ENCODE measurements at regions not wholly inside any gene's neighbourhood (a gene's known extent, or its start where the extent isn't known, plus 50 kb on each side); places are given as distances from the start of the nearest gene placed in this dataset.

DNA sequence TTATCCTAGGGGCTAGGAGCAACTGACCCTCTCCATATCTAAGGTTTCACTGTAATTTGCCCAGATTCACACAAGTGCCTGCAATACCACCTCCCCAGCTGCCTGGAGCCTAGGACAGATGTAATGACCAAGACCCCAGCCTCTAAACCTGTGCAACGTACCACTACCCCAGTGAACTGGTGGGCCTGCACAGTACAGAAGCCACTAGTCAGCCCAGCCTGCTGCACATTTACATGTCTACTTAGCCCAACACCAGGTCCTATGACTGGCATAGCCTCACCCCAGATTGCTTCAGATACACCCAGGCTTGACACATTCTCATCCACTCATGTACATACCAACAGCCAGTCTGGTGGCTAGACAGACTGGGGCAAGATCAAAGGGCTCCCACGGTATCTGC lies 1336.6 kb downstream of the BRINP3 start:
- Histone ChIP-seq H3K36me3 (no peaks in the 10 kb centered on the region), H3K9me3 (peaks cover 0 to 4% (median 0%) of the 10 kb centered on the region in 3 donors), H3K27me3 (no peaks in the 10 kb centered on the region), H3K27ac (no peak overlapping the region), H3K4me3 (no peak overlapping the region), H3K4me1 (no peaks in the 10 kb centered on the region)
- TF ChIP-seq CTCF (IDR thresholded peaks at IDR 0.05) (no peak), POLR2A (IDR thresholded peaks at IDR 0.05) (no peak)
- intact Hi-C loops (cut with DNase I), result no loop called here
- no peak for DNase-seq
- 42 to 50% methylated on average over 1 to 2 of the region's 2 CpGs for WGBS, 2 donors

DNA sequence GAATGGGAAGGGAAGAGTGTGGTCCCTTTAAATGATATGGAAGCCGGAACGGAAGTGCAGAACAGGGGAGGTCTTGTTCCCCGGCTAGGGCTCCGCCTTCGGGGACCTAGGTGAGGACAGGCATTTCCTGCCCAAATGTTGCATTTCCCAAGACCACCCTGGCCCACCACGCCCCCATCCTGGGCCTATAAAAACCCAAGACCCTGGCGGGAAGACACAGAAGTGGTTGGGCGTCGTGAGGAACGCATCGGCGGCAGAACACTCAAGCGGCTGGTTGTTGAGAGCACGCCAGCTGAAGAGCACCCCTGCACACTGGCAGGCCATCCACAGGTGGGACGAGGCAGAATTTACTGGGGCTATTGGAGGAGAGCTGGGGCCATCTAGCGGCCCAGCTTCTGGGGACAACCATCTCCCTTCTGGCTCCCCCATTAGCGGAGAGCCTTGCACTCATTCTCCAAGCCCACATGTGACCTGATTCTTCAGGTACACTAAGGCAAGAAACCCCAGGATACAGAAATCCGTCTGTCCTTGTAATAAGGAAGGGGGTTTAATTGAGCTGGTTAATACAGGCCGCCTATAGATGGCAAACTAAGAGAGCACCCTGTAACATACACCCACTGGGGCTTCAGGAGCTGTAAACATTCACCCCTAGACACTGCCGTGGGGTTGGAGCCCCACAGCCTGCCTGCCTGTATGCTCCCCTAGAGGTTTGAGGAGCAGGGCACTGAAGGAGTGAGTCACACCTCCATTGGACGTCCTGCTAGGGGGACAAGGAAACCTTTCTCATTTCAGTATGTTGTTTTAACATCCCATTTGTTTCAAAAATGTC lies 1327.9 kb downstream of the BRINP3 start:
- no peak for DNase-seq
- no peak for TF ChIP-seq CTCF (IDR thresholded peaks at IDR 0.05)
- TF ChIP-seq POLR2A (IDR thresholded peaks at IDR 0.05), result no peak
- H3K27ac ChIP-seq, result no peak overlapping the region
- 58 to 72% methylated on average over 10 to 20 of the region's 21 CpGs for WGBS, 2 donors
- H3K9me3 ChIP-seq, result no peaks in the 10 kb centered on the region
- no peaks in the 10 kb centered on the region for H3K27me3 ChIP-seq
- H3K4me1 ChIP-seq, result no peaks in the 10 kb centered on the region
- no peaks in the 10 kb centered on the region for H3K36me3 ChIP-seq
- peak overlapping the region in 1 of 4 donors; percentile 13 for H3K4me3 ChIP-seq
- intact Hi-C loops (cut with DNase I), result no loop called here

DNA sequence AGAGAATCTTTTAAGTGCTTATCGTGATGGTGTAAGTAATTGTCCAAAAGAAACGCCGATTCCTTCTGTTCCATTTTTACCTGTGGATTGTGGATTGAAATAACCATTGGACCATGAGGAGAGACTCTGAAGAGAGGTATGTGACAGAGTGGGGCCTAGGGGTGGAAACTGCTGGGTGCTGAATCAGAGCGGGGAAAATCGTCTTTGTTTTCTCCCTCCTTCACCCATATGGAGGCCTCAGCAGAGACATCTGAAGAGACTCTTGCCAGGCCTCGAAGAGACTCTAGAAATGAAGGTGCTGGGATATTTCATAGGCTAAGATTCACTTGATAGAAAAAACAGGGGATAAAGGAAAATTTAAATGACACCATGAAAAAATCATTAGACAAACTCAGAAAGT lies 1327.0 kb downstream of the BRINP3 start:
- no peaks in the 10 kb centered on the region for H3K4me1 ChIP-seq
- no peaks in the 10 kb centered on the region for H3K27me3 ChIP-seq
- intact Hi-C loops (cut with DNase I), result no loop called here
- H3K4me3 ChIP-seq, result no peak overlapping the region
- TF ChIP-seq POLR2A (IDR thresholded peaks at IDR 0.05) (no peak), CTCF (IDR thresholded peaks at IDR 0.05) (no peak)
- no peak for DNase-seq
- no peak overlapping the region for H3K27ac ChIP-seq
- no peaks in the 10 kb centered on the region for H3K36me3 ChIP-seq
- H3K9me3 ChIP-seq, result no peaks in the 10 kb centered on the region
- 76 to 81% methylated on average over 6 of the region's 6 CpGs for WGBS, 2 donors

GRCh38 chr1:189151361-189151760 lies 1326.3 kb downstream of the BRINP3 start:
- TF ChIP-seq POLR2A (IDR thresholded peaks at IDR 0.05), result no peak

GRCh38 chr1:189152685-189153084 lies 1325.0 kb downstream of the BRINP3 start:
- Histone ChIP-seq H3K27ac (no peak overlapping the region), H3K9me3 (no peaks in the 10 kb centered on the region), H3K27me3 (no peaks in the 10 kb centered on the region), H3K4me1 (no peaks in the 10 kb centered on the region), H3K4me3 (no peak overlapping the region), H3K36me3 (no peaks in the 10 kb centered on the region)
- TF ChIP-seq POLR2A (IDR thresholded peaks at IDR 0.05) (no peak), CTCF (IDR thresholded peaks at IDR 0.05) (no peak)
- intact Hi-C loops (cut with DNase I), result no loop called here
- WGBS, 2 donors, result 67 to 74% methylated on average over 1 of the region's 1 CpG
- DNase-seq, result no peak

More at GRCh38 chr1:189151361-189151760, 1326.3 kb downstream of the BRINP3 start:
- Histone ChIP-seq H3K36me3 (no peaks in the 10 kb centered on the region), H3K27ac (no peak overlapping the region), H3K4me1 (no peaks in the 10 kb centered on the region), H3K9me3 (no peaks in the 10 kb centered on the region), H3K27me3 (no peaks in the 10 kb centered on the region), H3K4me3 (no peak overlapping the region)
- DNase-seq, result no peak
- intact Hi-C loops (cut with DNase I), result no loop called here
- WGBS, 2 donors, result 32 to 38% methylated on average over 2 of the region's 2 CpGs

All from esophagus squamous epithelium (tissue), 5 donors.